ENCODE measurements at regions not wholly inside any gene's neighbourhood (a gene's known extent, or its start where the extent isn't known, plus 50 kb on each side); places are given as distances from the start of the nearest gene placed in this dataset.

GRCh38 chr1:61539720-61540462, 185.1 kb downstream of the TM2D1 start:
- FAIRE-seq (no peak), DNase-seq (ENCODE audit: low read depth) (no peak)
- H3K9ac ChIP-seq (ENCODE audit: low read length) = no peak overlapping the region
- H2AFZ ChIP-seq (ENCODE audit: low read depth, low read length) = no peak overlapping the region
- no peaks in the 10 kb centered on the region for H4K20me1 ChIP-seq (ENCODE audit: insufficient read depth, low read length)
- no peak overlapping the region for H3K4me2 ChIP-seq (ENCODE audit: low read length)
- peaks cover 4% of the 10 kb centered on the region for H3K9me3 Mint-ChIP-seq (ENCODE audit: unreplicated experiment)
- peaks cover 8% of the 10 kb centered on the region for H3K27me3 Mint-ChIP-seq (ENCODE audit: low read depth, unreplicated experiment)
- no peak overlapping the region for H3K27ac Mint-ChIP-seq (ENCODE audit: unreplicated experiment)
- no peaks in the 10 kb centered on the region for H3K79me2 ChIP-seq (ENCODE audit: insufficient read depth, low read length)
- H3K4me3 Mint-ChIP-seq (ENCODE audit: unreplicated experiment) = no peak overlapping the region
- H3K4me1 ChIP-seq (ENCODE audit: insufficient read depth, low read length) = no peaks in the 10 kb centered on the region
- H3K9me3 ChIP-seq (ENCODE audit: insufficient read depth, low read depth, low read length) = no peaks in the 10 kb centered on the region
- H3K27ac ChIP-seq (ENCODE audit: low read depth, low read length) = no peak overlapping the region
- H3K4me3 ChIP-seq (ENCODE audit: insufficient read depth, low read depth, low read length) = no peak overlapping the region
- H3K27me3 ChIP-seq (ENCODE audit: insufficient read depth, low read length) = no peaks in the 10 kb centered on the region
- no peaks in the 10 kb centered on the region for H3K4me1 Mint-ChIP-seq (ENCODE audit: low read depth, unreplicated experiment)
- TF ChIP-seq CTCF (IDR thresholded peaks at IDR 0.05; ENCODE audit: insufficient read depth, low read depth, low read length) (no peak), EZH2 (IDR thresholded peaks at IDR 0.05; ENCODE audit: insufficient read depth, low read length) (no peak)
- no peaks in the 10 kb centered on the region for H3K36me3 ChIP-seq (ENCODE audit: insufficient read depth, low read length)
- H3K36me3 Mint-ChIP-seq (ENCODE audit: low read depth, unreplicated experiment) = no peaks in the 10 kb centered on the region

- Histone ChIP-seq H3K9ac (ENCODE audit: low read length) (no peak overlapping the region), H3K4me3 (ENCODE audit: insufficient read depth, low read depth, low read length) (no peak overlapping the region), H3K27me3 (ENCODE audit: insufficient read depth, low read length) (no peaks in the 10 kb centered on the region), H3K36me3 (ENCODE audit: insufficient read depth, low read length) (no peaks in the 10 kb centered on the region), H3K9me3 (ENCODE audit: insufficient read depth, low read depth, low read length) (no peaks in the 10 kb centered on the region), H3K4me2 (ENCODE audit: low read length) (no peak overlapping the region), H2AFZ (ENCODE audit: low read depth, low read length) (no peak overlapping the region), H3K79me2 (ENCODE audit: insufficient read depth, low read length) (no peaks in the 10 kb centered on the region), H3K4me1 (ENCODE audit: insufficient read depth, low read length) (no peaks in the 10 kb centered on the region), H3K27ac (ENCODE audit: low read depth, low read length) (no peak overlapping the region), H4K20me1 (ENCODE audit: insufficient read depth, low read length) (no peaks in the 10 kb centered on the region)
- no peak for DNase-seq (ENCODE audit: low read depth)
- peaks cover 5% of the 10 kb centered on the region for H3K27me3 Mint-ChIP-seq (ENCODE audit: low read depth, unreplicated experiment)
- no peaks in the 10 kb centered on the region for H3K9me3 Mint-ChIP-seq (ENCODE audit: unreplicated experiment)
- no peak overlapping the region for H3K27ac Mint-ChIP-seq (ENCODE audit: unreplicated experiment)
- H3K4me1 Mint-ChIP-seq (ENCODE audit: low read depth, unreplicated experiment) = no peaks in the 10 kb centered on the region
- TF ChIP-seq CTCF (IDR thresholded peaks at IDR 0.05; ENCODE audit: insufficient read depth, low read depth, low read length) (no peak), EZH2 (IDR thresholded peaks at IDR 0.05; ENCODE audit: insufficient read depth, low read length) (no peak)
- H3K36me3 Mint-ChIP-seq (ENCODE audit: low read depth, unreplicated experiment) = no peaks in the 10 kb centered on the region
- no peak overlapping the region for H3K4me3 Mint-ChIP-seq (ENCODE audit: unreplicated experiment)
- FAIRE-seq = no peak
These were observed 186.7 kb downstream of the TM2D1 start for GRCh38 chr1:61538228-61538627.
